NCI-H1694 treated with DMSO at 0.1 percent for 48 hours (cell line): ENCODE measurements at regions not wholly inside any gene's neighbourhood (a gene's known extent, or its start where the extent isn't known, plus 50 kb on each side); places are given as distances from the start of the nearest gene placed in this dataset.
"Not testable (repeated sequence)": the region's sequence is repeated elsewhere in the genome, so short reads cannot be mapped to it uniquely, and the experiment has no call there.

Experiments used
- DNase-seq: peaks from one replicate; lab custom pipeline; 2025; lab: John Stamatoyannopoulos, UW

GRCh38 chr4:124426279-124426678 is 286.3 kb downstream of the ANKRD50 start:
- DNase-seq = no peak

GRCh38 chr4:124427095-124427767 is 285.3 kb downstream of the ANKRD50 start:
- no peak for DNase-seq

- no peak for DNase-seq
Measured at GRCh38 chr4:124428648-124429047, 283.9 kb downstream of the ANKRD50 start.

GRCh38 chr4:124429746-124430250 is 282.7 kb downstream of the ANKRD50 start:
- no peak for DNase-seq

GRCh38 chr4:124431653-124432192 is 280.8 kb downstream of the ANKRD50 start:
- no peak for DNase-seq

GRCh38 chr4:124432500-124432899 is 280.0 kb downstream of the ANKRD50 start:
- no peak for DNase-seq

GRCh38 chr4:124433044-124433443 is 279.5 kb downstream of the ANKRD50 start:
- no peak for DNase-seq

- DNase-seq = no peak
Measured at GRCh38 chr4:124433500-124433899, 279.0 kb downstream of the ANKRD50 start.

GRCh38 chr4:124435274-124435950 is 277.1 kb downstream of the ANKRD50 start:
- no peak for DNase-seq

GRCh38 chr4:124437853-124438495 is 274.6 kb downstream of the ANKRD50 start:
- DNase-seq = no peak

- no peak for DNase-seq
Measured at GRCh38 chr4:124445071-124445470, 267.5 kb downstream of the ANKRD50 start.

- DNase-seq = no peak
Measured at GRCh38 chr4:124449881-124450280, 262.7 kb downstream of the ANKRD50 start.

- DNase-seq = no peak
Measured at GRCh38 chr4:124450851-124451250, 261.7 kb downstream of the ANKRD50 start.

GRCh38 chr4:124454772-124455270 is 257.7 kb downstream of the ANKRD50 start:
- no peak for DNase-seq

GRCh38 chr4:124455671-124456070 is 256.9 kb downstream of the ANKRD50 start:
- DNase-seq = no peak

- no peak for DNase-seq
Measured at GRCh38 chr4:124459196-124459940, 253.2 kb downstream of the ANKRD50 start.

GRCh38 chr4:124459941-124460310 is 252.6 kb downstream of the ANKRD50 start:
- no peak for DNase-seq

GRCh38 chr4:124461592-124461991 is 250.9 kb downstream of the ANKRD50 start:
- DNase-seq = not testable (repeated sequence)

- DNase-seq = no peak
Measured at GRCh38 chr4:124462954-124463828, 249.3 kb downstream of the ANKRD50 start.

- DNase-seq = no peak
Measured at GRCh38 chr4:124464836-124465235, 247.7 kb downstream of the ANKRD50 start.

GRCh38 chr4:124468360-124468759 is 244.2 kb downstream of the ANKRD50 start:
- DNase-seq = no peak
